Activated CD4-positive, alpha-beta T cell treated with anti-CD3 and anti-CD28 coated beads, Interleukin-2, amount 50 U/mL, for 24 hours (primary cell): ENCODE measurements at regions not wholly inside any gene's neighbourhood (a gene's known extent, or its start where the extent isn't known, plus 50 kb on each side); places are given as distances from the start of the nearest gene placed in this dataset.

ENCODE experiments used
- DNase-seq, 2 donors: peaks; one replicate each; pipeline ENCODE4 v3.0.0-alpha.2; 2020; ENCODE audit warnings: low read depth in 1 of 2, low spot score in 1 of 2

GRCh38 chr2:144849612-144850011 lies 329.7 kb upstream of the ZEB2 start:
- DNase-seq: no peak

- DNase-seq: no peak
Observed at GRCh38 chr2:144848423-144848822, 328.5 kb upstream of the ZEB2 start.

- DNase-seq: no peak
Observed at GRCh38 chr2:144847347-144848080, 327.6 kb upstream of the ZEB2 start.

GRCh38 chr2:144836635-144837350 lies 316.9 kb upstream of the ZEB2 start:
- no peak for DNase-seq

- no peak for DNase-seq
Observed at GRCh38 chr2:144835634-144836350, 315.9 kb upstream of the ZEB2 start.

- DNase-seq: no peak
Observed at GRCh38 chr2:144834998-144835633, 315.2 kb upstream of the ZEB2 start.

GRCh38 chr2:144834363-144834762 lies 314.4 kb upstream of the ZEB2 start:
- DNase-seq: no peak

GRCh38 chr2:144833075-144833637 lies 313.2 kb upstream of the ZEB2 start:
- no peak for DNase-seq

GRCh38 chr2:144832048-144832447 lies 312.1 kb upstream of the ZEB2 start:
- DNase-seq: no peak

- DNase-seq: no peak
Observed at GRCh38 chr2:144830543-144830942, 310.6 kb upstream of the ZEB2 start.

- no peak for DNase-seq
Observed at GRCh38 chr2:144827404-144827803, 307.5 kb upstream of the ZEB2 start.

GRCh38 chr2:144826105-144826504 lies 306.2 kb upstream of the ZEB2 start:
- DNase-seq: no peak

- DNase-seq: no peak
Observed at GRCh38 chr2:144825331-144826020, 305.6 kb upstream of the ZEB2 start.

GRCh38 chr2:144824306-144825080 lies 304.6 kb upstream of the ZEB2 start:
- no peak for DNase-seq

GRCh38 chr2:144822966-144823365 lies 303.0 kb upstream of the ZEB2 start:
- DNase-seq: no peak

- no peak for DNase-seq
Observed at GRCh38 chr2:144812288-144812687, 292.4 kb upstream of the ZEB2 start.

GRCh38 chr2:144801766-144802165 lies 281.8 kb upstream of the ZEB2 start:
- DNase-seq: no peak

- DNase-seq: no peak
Observed at GRCh38 chr2:144801325-144801724, 281.4 kb upstream of the ZEB2 start.

GRCh38 chr2:144798989-144799388 lies 279.1 kb upstream of the ZEB2 start:
- DNase-seq: no peak

GRCh38 chr2:144798034-144798433 lies 278.1 kb upstream of the ZEB2 start:
- DNase-seq: no peak
